ENCODE measurements at regions not wholly inside any gene's neighbourhood (a gene's known extent, or its start where the extent isn't known, plus 50 kb on each side); places are given as distances from the start of the nearest gene placed in this dataset.

- no peak for TF ChIP-seq POLR2A (IDR thresholded peaks at IDR 0.05)
- TF ChIP-seq POLR2AphosphoS5 (IDR thresholded peaks at IDR 0.05): no peak
- TF ChIP-seq CTCF (IDR thresholded peaks at IDR 0.05): no peak
These were observed 999.3 kb upstream of the GRIA3 start for GRCh38 chrX:122184791-122185190.
